GM21528 (cell line): ENCODE measurements at regions not wholly inside any gene's neighbourhood (a gene's known extent, or its start where the extent isn't known, plus 50 kb on each side); places are given as distances from the start of the nearest gene placed in this dataset.

Source experiments
- ATAC-seq: cut with Tn5 transposase; IDR thresholded peaks from one replicate; pipeline ENCODE4 v1.9.1; 2021; ENCODE audit warnings: mild to moderate bottlenecking, moderate library complexity; ENCODE audit not compliant: unreplicated experiment, low FRiP score

- no peak for ATAC-seq
Measured at GRCh38 chr16:86368261-86368660, 142.1 kb upstream of the FOXF1 start.

DNA sequence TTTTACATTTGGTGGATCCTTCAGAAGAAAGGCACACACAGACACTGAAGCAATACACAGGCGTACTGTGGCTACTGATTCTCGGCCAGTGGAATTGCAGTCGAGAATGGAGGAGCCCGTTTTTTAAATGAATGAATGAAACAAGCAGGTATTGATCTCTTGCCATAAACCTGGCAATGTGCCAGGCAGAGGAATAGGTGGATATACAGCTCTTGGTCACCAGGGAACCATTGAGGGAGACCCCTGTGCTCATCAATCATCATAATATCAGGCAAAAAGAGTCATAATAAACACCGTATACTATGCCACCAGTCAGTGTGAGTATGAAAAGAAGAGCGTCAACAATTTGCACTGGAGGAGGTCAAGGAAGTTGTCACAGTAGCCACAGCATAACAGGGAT, 140.3 kb upstream of the FOXF1 start:
- no peak for ATAC-seq

GRCh38 chr16:86371083-86371803, 139.1 kb upstream of the FOXF1 start:
- no peak for ATAC-seq

DNA sequence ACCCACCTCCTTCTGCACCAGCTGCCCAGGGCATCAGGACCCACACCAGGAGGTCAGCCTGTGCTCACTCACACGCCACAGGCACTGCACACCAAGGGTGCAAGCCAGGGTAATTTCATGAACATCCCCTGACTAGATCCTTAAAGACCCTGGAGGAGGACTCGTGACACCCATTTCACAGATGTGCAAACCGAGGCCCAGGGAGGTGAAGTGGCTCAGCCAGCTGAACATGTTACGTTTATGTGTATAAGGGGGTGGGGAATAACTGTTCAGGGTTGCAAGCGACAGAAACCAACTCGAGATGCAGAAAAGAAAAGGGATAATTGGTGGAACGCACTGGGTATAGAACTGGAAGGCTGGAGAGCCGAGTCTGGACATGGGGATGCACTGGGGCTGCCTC, 138.1 kb upstream of the FOXF1 start:
- no peak for ATAC-seq

- ATAC-seq: no peak
Measured at GRCh38 chr16:86373276-86373901, 136.9 kb upstream of the FOXF1 start.

GRCh38 chr16:86374603-86375130, 135.7 kb upstream of the FOXF1 start:
- no peak for ATAC-seq

GRCh38 chr16:86375364-86375763, 135.0 kb upstream of the FOXF1 start:
- no peak for ATAC-seq

DNA sequence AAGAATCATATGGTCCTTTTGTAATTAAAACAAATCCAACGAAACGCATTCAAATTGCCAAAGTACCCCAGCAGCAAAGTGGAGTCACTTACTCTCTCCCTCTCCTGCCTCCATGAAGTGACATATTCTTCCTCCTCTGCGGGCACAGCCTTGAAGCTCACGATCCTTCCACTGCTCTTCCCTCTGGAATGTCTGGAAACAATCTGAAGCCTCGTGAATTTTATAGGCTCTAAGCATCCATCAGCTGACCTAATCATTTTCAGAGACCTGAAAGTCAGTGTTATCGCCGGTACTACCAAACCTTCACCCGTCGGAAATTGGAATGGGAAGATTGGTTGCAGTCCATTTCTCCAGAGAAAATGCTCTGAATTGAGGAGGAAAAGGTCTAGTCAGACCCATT, 134.5 kb upstream of the FOXF1 start:
- no peak for ATAC-seq

DNA sequence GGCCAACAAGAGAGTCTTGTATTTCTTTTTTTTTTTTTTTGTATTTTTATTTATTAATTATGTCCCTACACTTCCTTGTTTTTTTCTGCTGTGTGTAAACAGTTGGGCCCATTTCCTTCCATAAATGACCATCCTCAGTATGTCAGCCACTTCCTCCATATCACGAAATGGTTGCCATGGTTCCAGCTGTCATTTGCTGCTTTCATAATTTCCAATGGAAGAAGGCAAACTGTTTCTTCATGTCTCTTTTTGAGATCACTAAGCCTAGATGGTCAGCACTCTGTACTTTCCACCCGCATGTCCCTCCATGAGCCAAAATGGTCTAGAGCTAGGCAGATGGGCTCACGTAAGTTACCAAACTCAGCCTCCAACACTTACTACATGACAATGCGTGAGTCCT, 133.5 kb upstream of the FOXF1 start:
- no peak for ATAC-seq

GRCh38 chr16:86377251-86378022, 132.9 kb upstream of the FOXF1 start:
- no peak for ATAC-seq

DNA sequence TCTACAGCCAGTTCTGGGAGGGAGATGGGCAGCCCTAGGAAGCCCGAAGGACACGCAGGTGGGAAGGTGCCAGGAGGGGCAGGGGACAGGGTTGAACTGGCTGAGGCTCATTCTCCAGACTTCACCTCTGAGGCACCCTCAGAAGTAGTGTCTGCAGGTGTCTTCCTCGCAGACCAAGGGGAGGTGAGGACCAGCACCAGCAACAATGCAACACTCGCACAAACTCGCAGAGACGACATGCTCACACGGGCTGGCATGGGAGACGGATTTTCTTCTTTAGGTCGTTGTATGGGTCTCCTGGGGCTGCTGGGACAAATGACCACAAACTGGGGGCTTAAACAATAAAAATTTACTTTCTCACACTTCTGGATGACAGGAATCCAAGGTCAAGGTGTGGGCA, 132.2 kb upstream of the FOXF1 start:
- no peak for ATAC-seq

GRCh38 chr16:86378831-86379504, 131.4 kb upstream of the FOXF1 start:
- no peak for ATAC-seq

GRCh38 chr16:86379505-86379846, 130.9 kb upstream of the FOXF1 start:
- ATAC-seq: no peak

- no peak for ATAC-seq
Measured at GRCh38 chr16:86380030-86380429, 130.3 kb upstream of the FOXF1 start.

GRCh38 chr16:86381491-86381890, 128.8 kb upstream of the FOXF1 start:
- no peak for ATAC-seq

DNA sequence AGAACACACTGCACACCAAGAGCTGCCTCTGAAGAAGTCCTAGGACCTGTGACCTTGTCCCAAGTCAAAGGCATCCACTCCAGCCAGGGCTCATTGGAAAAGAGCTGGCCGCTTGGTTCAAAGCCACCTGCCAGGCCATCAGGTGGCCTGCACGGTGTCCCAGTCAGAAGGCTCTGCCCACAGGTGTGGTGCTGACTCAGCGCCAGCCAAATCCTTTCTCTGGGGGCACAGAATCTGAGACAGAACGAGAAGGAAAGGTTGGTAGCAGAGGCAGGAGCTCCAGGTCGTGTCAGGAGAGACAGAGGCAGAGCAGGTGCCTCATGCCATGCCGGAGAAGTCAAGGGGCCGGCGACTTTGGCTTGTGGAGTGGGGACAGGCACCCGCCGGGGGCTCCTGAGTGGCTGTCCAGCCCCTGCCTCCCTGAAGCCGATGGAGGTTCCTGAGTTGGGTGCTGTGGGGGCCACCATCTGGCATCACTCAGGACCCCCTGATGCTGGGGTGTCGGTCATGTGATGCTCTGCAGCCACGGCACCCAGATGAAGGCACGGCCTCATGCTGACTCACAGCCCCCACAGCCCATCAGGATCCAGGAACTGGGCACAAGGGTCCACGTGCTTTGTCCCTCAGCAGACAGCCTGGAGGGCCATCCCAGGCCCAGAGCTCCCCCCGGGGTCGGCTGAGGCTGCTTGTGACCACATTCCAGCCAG, 128.1 kb upstream of the FOXF1 start:
- no peak for ATAC-seq

DNA sequence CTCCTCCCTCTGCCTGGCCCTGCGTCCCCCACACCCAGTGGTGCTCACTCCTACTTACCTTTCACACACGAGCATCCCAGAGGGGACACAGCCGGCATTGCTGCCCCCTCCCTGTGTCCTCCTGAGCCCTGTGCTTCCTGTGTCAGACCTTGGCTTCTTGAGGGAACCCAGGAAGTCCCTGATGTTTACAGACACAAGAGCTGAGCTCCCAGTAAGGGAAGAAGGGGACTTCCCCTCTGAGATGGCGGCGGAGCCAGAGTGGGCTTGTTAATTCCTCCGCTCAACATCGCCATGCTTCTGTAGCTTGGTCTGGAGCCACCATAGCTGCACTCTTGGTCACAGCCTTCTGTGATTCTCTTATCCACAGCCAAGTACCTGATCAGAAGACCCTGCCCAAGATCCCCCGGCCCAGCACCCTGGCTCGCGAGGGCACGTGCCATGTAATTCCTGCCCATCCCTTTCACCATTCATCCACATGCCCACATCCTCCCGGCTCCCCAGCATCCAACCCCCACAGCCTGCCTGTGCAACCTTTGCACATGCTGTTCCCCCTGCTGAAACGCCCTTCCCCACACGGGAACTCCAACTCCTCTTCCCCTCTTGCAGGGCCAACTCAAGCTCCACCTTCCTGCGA, 127.4 kb upstream of the FOXF1 start:
- no peak for ATAC-seq

- no peak for ATAC-seq
Measured at GRCh38 chr16:86383488-86384262, 126.7 kb upstream of the FOXF1 start.

GRCh38 chr16:86384263-86384649, 126.1 kb upstream of the FOXF1 start:
- ATAC-seq: no peak
